HG02870 (cell line): ENCODE measurements at regions not wholly inside any gene's neighbourhood (a gene's known extent, or its start where the extent isn't known, plus 50 kb on each side); places are given as distances from the start of the nearest gene placed in this dataset.

Source experiments
- ATAC-seq: cut with Tn5 transposase; IDR thresholded peaks from one replicate; pipeline ENCODE4 v1.9.1; 2021; ENCODE audit warnings: mild to moderate bottlenecking, moderate library complexity; ENCODE audit not compliant: unreplicated experiment

DNA sequence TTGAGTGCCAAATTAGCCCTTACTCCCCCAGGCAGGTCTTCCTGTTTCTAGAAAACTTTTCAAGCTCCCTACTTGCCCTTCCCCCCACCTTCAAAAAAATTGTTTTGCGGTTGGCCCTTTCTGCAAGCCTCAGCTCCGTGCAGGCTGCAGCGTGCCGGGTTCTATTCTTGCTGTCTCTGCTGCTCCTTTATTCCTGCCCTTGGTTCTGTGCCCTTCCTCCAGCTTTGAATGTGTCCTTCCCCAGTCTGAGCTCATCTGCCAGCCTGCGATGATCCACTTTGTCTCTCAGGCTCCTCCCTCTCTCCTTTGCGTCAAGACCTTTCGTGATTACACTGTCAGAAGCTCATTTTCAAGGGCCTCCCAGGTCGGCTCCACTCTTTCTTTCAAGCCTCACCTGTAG, 98.6 kb downstream of the IRF2BPL start:
- no peak for ATAC-seq

DNA sequence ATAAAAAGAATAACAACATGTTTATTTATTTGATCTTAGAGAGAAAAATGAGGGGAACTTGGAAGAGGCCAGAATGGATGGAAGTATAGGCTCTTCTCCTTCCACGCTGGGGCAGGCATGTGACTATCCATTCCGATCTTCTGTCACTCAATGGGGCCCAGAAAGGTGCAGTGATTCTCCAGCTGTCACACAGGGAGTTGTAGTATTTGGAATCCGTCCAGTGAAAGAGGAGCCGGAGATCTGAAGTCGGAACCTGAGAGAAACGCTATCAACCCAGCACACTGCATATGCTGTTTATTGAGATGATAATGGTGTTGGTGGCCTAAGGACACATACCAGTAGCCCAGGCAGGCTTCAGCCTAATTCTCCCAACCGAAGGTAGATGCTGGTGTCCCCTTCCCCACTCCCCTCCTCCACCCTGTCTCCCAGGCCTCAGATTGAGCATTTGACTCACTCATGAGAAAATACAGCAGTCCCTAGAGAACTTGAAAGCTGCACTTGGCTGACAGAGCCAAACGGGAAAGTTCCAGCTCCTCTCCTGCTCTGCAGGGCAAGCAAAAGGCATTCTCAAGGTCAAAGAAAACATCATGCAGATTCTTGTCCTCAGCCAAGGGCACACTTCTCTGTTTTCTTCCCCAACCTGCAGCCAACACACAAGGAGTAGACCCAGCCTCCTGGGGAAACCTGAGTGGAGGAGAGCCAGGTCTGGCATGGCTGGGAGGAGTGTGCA, 100.4 kb downstream of the IRF2BPL start:
- no peak for ATAC-seq

GRCh38 chr14:76926521-76927251, 100.5 kb downstream of the LRRC74A start:
- peak; percentile 74 for ATAC-seq

DNA sequence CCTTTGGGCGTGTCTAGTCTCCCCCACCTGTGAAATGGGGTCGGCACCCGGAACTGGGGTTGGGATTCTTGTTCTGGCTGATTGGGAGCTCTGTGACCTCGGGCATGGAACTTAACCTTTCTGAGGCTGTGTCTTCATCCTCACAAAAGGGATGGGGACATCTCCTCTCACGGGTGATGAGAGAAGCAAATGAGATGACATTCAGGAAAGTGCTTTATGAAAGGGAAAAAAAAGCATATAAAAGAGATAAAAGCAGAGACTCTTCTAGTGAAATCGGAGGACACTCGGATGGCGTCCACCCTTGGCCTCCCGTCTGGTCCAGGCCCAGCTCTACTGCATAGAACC, 98.9 kb downstream of the LRRC74A start:
- ATAC-seq, result no peak

DNA sequence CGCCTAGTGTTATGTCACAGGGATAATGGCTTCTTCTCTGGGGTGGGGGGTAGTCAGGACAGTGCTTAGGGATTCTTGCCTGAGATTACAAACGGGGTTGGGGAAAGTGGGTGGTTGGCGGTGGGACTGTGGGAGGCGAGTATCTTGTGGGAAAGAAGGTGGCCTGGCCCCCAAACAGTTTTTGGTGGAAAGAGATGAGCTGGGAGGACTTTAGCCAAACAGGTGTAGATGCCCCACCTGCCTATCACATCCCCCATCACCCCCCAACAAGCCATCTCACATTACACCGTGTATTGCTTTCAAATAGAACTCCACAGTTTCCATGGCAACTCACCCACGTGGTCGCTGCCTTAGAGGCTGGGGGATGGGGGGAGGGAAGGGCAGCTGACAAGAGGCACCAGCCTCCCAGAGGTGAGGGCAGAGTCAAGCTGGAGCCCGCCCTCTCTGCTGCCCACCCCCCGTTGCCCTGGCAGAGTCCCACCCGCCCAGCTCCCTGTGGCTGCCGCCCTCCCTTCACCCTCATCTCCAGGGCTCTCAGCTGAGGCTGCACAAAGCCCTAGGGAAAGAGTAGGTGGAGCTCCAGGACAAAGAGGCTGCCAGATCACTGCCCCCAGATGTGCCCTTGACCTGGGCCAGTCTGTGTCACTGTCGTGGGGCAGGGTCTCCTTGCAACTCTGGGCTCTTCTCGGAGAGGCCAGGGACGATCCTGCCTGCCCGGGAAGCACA, 98.3 kb downstream of the LRRC74A start:
- ATAC-seq, result no peak

- no peak for ATAC-seq
Measured at GRCh38 chr14:76923431-76924370, 97.5 kb downstream of the LRRC74A start.

DNA sequence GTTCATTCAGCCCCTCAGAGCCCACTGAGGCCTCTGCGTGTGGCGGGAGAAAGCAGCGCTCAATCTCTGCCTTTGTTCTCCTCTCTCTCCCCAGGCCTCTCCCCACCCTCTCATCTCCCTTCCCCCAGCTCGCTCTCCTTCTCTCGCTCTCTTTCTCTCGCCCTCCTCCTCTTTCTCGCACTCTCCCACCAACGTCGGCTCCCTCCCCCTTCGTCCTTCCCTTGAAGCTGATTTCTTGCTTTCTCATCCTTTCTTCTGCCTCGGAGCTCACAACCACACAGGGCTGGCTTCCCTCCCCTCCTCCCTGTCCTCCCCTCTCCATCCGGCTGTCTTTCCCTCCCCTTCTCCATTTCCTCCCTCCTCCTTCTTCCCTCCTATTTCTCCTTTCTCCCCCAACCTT, 96.4 kb downstream of the LRRC74A start:
- no peak for ATAC-seq

DNA sequence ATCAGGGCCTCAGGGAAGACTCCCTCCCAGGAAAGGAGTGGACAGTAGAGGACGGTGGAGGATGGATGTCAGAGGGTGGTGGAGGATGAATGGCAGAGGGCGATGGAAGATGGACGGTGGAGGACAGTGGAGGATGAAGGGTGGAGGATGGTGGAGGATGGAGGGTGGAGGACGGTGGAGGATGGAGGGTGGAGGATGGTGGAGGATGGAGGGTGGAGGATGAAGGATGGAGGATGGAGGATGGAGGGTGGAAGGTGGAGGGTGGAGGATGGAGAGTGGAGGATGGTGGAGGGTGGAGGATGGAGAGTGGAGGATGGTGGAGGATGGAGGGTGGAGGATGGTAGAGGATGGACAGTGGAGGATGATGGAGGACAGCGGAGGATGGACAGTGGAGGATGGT, 95.9 kb downstream of the LRRC74A start:
- ATAC-seq, result no peak

- ATAC-seq, result no peak
Measured at GRCh38 chr14:76921088-76921399, 94.8 kb downstream of the LRRC74A start.

- ATAC-seq, result no peak
Measured at GRCh38 chr14:76920331-76921087, 94.3 kb downstream of the LRRC74A start.

DNA sequence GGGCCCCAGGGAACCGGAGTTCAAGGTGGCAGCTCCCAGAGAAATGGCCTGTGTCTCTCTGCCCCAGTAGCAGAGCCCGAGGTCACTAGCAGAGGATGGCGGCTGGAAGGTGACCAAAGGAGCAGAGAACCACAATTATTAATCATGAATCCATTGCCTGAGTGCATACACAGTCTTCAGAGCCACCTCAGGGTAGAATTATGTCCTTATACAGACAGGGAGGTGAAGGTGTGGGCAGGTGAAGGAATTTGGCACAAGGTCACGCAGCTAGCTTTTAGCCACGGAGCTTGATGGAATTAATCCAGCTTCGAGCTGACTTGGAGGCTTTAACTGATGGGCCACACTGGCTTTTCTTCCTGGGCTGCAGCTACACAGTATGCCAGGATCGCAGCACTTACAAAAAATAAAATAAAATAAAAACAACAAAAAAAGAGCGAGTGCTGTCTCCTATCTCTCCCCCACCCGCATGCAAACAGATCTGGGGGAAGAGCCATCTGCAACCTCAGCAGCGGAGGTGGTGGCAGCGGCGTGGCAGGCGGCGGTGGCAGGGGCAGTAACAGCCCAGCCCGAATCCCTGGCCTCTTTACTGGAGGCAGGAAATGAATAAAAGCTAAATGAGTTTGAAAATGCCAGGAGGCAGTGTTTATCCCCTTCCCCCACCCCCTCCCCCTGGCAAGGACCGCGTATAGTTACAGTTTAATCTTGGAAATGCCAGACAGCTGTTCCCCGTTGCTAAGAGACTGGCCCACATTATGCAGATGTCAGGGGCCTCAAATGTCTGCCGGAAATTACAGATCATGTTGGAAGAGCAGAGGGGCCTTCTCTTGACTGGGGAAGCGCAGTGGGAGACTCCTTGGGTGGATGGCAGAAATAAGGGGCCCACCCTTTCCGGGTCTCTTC, 93.5 kb downstream of the LRRC74A start:
- ATAC-seq, result no peak
